NCI-H2107 treated with DMSO at 0.1 percent for 48 hours (cell line): ENCODE measurements at regions not wholly inside any gene's neighbourhood (a gene's known extent, or its start where the extent isn't known, plus 50 kb on each side); places are given as distances from the start of the nearest gene placed in this dataset.
"Not testable (repeated sequence)": the region's sequence is repeated elsewhere in the genome, so short reads cannot be mapped to it uniquely, and the experiment has no call there.

ENCODE experiments used
- DNase-seq: peaks from one replicate; lab custom pipeline; 2025; ENCODE audit not compliant: unreplicated experiment; lab: John Stamatoyannopoulos, UW

DNA sequence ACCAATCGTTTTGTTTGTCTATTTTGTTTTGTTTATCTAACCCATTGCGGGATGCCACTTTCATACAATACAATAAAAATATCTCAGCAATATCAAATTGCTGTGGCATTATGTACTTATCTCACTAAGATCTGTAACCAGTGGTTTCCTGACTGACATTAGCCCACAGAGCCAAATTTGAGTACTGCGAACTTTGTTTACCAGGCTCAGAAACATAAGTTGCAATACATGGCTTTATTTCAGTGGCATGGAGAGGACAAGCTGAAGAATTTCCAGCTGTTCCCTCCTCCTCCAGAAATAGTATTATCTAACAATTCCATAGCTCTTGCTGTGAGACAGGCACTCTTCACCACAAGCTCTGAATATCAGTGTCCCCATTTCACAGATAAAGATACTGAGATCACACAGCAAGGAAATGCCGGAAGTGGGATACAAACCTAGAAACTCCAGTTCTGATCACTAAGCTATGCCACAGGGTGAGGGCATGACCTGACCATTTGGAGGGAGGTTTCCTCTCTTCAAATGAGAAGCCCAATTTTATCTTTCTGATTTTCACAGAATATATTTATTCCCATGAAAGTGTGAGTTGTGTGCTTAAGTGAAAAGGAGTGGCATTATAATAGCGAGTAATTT, 469.9 kb upstream of the CBLB start:
- no peak for DNase-seq

- no peak for DNase-seq
Observed at GRCh38 chr3:106339551-106339950, 470.7 kb upstream of the CBLB start.

- no peak for DNase-seq
Observed at GRCh38 chr3:106341087-106341486, 472.3 kb upstream of the CBLB start.

DNA sequence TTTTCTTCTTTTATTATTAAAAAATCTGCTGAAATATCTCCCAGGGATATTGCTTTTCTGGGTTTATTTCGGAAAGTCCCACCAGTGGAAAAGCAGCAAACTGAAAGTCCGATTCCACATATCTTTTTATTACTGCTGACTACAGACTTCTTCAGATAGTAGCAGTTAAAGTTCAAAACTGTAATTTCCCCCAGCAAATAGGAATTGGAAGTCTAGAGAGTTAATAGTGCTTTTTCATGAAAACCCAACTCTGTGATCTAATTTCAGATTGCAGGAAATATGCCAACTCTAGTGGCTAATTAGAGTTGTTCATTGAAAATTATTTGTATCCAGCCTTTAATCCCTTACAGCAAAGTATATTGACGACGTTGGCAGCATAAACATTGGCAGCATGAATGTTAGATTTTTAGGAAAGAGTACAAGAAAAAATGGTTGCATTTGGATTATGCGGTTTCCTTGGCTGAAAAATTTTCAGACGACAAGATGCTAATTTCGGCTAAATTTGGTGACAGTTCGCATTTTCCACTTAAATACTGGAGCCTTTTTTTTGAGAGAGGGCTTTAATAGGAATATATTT, 472.9 kb upstream of the CBLB start:
- DNase-seq = no peak

GRCh38 chr3:106342386-106342785, 473.6 kb upstream of the CBLB start:
- no peak for DNase-seq

DNA sequence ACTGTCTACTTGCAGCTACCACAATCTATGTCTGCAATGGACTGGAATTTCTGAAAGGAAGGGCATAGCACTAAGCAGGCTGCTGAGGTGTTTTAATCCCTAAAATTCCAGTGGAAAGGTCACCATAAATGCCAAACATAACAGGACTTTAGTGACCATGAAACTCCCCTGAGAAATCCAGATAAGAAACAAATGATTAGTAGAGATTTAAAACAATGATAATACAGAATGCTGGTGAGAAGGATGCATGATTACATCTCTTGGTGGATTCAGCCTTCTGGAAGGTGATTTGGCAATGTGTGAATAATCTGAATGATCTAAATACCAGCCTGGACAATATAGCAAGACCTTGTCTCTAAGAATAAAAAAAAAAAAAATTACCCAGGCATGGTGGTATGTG, 475.0 kb upstream of the CBLB start:
- no peak for DNase-seq

DNA sequence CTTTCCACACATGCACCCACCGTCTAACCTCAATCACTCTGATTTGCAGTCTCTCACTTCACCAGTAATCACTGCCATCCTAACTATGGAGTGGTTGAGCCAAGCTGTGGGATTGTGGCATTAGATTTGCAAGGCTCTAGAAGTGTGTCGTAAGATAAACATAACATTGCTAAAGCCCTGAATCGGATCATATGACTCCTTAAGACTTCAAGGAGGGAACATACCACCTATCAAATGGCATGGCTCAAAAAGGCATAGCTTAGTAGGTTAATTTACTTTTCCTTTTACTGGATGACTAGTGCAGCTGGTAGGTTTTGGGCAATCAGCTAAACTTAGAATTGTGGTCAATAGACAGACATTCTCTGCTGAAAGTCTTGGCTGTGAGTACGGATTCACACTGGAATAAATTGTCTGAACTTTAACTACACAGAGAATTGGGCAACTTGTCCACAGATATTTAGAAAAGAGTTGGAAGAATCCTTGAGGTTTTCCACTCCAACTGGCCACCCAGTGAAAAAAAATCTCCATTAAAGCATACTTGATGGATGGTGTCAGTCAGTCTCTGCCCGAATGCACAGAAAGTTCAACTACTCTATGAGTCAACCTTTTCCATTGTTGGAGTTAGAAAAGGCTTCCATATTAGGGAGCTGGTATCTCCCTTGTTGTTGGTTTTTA, 476.7 kb upstream of the CBLB start:
- DNase-seq = no peak

DNA sequence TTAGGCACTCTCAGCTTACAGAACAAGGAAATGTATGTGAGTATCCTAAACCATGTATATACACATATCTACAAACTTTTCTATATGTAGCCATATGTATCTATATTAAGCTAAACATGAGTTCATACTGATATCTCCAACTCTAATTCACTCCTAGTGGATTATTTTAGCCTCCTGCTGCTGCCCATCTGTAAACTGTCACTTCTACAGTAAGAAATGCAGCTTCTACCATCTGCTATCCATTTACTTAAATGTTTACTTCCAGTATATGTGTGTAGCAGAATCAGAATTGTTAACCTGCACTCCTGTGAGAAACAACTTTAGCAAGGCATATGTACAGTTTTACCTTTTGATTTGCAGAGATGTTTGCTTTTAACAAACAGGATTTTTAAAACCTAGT, 478.5 kb upstream of the CBLB start:
- no peak for DNase-seq

GRCh38 chr3:106348139-106348690, 479.4 kb upstream of the CBLB start:
- no peak for DNase-seq

DNA sequence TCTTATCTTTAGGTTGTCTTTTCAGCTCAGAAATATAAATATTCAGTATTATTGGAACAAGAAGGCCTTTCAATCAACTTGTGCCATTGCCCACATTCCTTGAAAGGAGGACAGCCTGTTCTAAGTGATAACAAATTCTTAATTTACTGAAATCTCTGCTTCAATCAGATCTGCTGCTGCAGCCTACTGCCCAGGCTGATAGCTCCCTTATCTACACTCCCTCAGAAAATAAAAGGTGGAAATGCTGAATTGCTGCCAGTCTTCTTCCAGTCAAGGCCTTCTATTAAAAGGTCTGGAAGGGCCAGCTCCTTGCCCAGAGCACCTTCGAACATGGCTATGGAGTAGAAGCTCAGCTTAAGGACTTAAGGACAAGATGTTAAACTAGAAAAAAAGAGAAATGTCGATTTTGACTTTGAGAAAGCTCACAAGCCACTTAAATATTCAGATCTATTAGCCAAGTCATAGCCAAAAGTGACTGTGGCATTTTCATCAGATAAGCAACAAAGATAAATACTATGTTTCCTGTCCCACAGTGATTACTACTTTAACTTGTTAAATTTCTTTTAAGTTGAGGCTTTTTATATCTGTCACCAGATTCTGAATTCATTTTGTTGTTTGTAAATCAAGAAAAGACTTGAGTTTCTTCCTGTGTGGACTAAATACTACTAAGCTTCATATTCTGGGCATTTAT, 480.5 kb upstream of the CBLB start:
- no peak for DNase-seq

GRCh38 chr3:106355873-106356272, 487.1 kb upstream of the CBLB start:
- no peak for DNase-seq

- no peak for DNase-seq
Observed at GRCh38 chr3:106359692-106360091, 490.9 kb upstream of the CBLB start.

DNA sequence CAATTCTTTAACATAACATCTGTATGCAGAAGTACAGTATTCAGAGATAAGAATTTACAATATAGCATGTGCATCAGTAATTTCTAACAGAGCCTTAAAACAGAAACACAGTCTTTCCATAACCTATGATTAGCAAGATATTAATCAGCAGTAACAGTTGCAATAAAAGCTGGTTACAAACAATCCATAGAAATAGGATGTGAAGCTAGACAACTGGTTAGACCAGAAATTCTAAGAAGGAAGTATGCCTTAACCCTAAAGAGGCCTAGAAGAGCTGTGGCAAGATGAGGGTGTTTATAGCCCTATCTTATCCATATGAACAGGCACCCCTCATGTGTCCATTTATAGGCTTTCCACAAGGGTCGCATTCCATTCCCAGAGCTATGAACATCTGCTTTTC, 492.1 kb upstream of the CBLB start:
- not testable (repeated sequence) for DNase-seq

DNA sequence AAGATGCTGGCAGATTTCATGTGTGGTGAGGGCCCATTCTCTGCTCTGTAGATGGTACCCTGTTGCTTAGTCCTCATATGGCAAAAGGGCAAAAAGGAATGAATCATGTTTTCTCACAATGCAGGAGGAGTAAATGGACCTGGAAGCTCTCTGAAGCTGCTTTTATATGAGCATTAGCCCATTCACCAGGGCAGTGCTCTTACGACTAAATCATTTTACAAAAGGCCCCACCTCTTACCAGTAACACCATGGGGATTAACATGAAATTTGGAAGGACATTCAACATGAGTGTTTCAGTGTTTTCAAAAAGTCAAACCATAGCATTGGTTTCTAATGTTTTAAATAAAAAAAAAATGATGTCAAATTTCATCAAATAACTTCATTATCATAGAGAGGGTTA, 495.7 kb upstream of the CBLB start:
- DNase-seq = no peak

GRCh38 chr3:106365061-106365691, 496.4 kb upstream of the CBLB start:
- DNase-seq = no peak

- no peak for DNase-seq
Observed at GRCh38 chr3:106366352-106366751, 497.5 kb upstream of the CBLB start.

DNA sequence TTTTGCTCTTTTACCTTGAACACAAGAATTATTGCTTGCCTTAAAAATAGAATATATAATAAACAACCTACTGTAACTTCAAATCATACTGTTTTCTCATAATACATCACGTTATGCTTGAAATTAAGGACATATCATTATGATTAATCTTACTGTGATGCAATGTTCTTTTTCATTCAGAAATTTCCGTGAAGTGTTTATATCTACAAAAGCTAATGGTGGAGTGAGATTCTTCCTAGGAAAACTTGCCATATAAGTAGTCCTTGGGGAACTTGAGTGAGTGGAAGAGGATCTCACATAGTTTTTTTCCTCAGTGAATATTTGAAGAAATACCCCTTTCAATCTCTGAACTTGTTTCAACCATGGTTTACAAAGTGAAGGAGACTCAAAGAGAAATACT, 498.7 kb upstream of the CBLB start:
- DNase-seq = no peak

- no peak for DNase-seq
Observed at GRCh38 chr3:106371221-106371970, 502.6 kb upstream of the CBLB start.

GRCh38 chr3:106371971-106372805, 503.4 kb upstream of the CBLB start:
- no peak for DNase-seq

DNA sequence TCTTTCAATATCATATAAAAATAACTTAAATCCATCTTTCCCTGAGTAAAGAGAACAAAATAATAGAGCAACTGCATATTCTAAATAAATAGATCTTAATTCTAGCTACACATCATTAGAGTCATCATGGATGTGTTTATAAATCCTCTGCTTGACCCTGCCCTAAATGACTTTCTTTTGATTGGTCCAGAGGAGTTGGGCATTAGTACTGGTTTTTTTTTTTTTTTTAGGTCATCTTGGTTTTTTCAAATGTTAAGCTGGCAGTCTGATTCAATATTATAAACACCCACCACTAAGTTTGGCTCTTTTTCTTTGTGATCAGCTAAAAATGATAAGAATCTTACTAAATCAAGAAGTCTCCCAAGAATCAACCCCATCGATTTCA, 504.0 kb upstream of the CBLB start:
- no peak for DNase-seq
